ENCODE measurements at regions not wholly inside any gene's neighbourhood (a gene's known extent, or its start where the extent isn't known, plus 50 kb on each side); places are given as distances from the start of the nearest gene placed in this dataset.

- no peak overlapping the region for H2BK20ac ChIP-seq (ENCODE audit: low read length)
- no peaks in the 10 kb centered on the region for H3K79me2 ChIP-seq (ENCODE audit: control insufficient read depth in 1 of 2, insufficient read depth in 2 of 2, low read length in 2 of 2)
- peaks cover 0 to 4% (median 1%) of the 10 kb centered on the region in 4 experiments; a peak in 2 of 7 replicates for H3K4me1 ChIP-seq (replicated peaks in 1 of 4; ENCODE audit: control insufficient read depth in 3 of 4, insufficient read depth in 4 of 4, low read length in 3 of 4)
- no peaks in the 10 kb centered on the region for H3K23me2 ChIP-seq (ENCODE audit: low read depth, low read length)
- H3K4me2 ChIP-seq (ENCODE audit: insufficient read depth in 1 of 2, low read depth in 2 of 2, low read length in 2 of 2) = no peak overlapping the region
- no peaks in the 10 kb centered on the region for H3K9me3 ChIP-seq (ENCODE audit: insufficient read depth in 2 of 2, low read depth in 1 of 2, low read length in 1 of 2)
- no peak overlapping the region for H3K4ac ChIP-seq (replicated peaks; ENCODE audit: insufficient read length, low read depth, low read length)
- no peaks in the 10 kb centered on the region for H3K36me3 ChIP-seq (ENCODE audit: control insufficient read depth in 2 of 4, insufficient read depth in 4 of 4, low read length in 3 of 4)
- H3K18ac ChIP-seq (ENCODE audit: extremely low read depth, low read length) = peak overlapping the region; percentile 32; the same call in 1 of the 2 replicates
- peak overlapping the region; percentile 68; the same call in 1 of the 2 replicates for H2BK12ac ChIP-seq (ENCODE audit: low read depth, low read length)
- H3K27me3 ChIP-seq (replicated peaks in 1 of 4; ENCODE audit: control insufficient read depth in 3 of 4, extremely low read depth in 1 of 4, insufficient read depth in 3 of 4, low read length in 3 of 4) = no peaks in the 10 kb centered on the region
- H4K91ac ChIP-seq (replicated peaks; ENCODE audit: insufficient read length, low read length) = no peak overlapping the region
- H2BK120ac ChIP-seq (replicated peaks; ENCODE audit: low read depth, low read length) = no peak overlapping the region
- ChIA-PET POLR2A (ENCODE audit: partially characterized antibody) (no interaction called here), CTCF (ENCODE audit: partially characterized antibody) (no interaction called here)
- no peak overlapping the region for H3K4me3 ChIP-seq (ENCODE audit: extremely low read depth in 1 of 4, insufficient read depth in 2 of 4, low read depth in 3 of 4, low read length in 4 of 4)
- no peak overlapping the region for H3K56ac ChIP-seq (replicated peaks; ENCODE audit: insufficient read length, low read depth, low read length)
- H3K27ac ChIP-seq (ENCODE audit: low read depth, low read length) = no peak overlapping the region
- H3K14ac ChIP-seq (ENCODE audit: insufficient read length) = no peak overlapping the region
- H4K8ac ChIP-seq (ENCODE audit: extremely low read depth, insufficient read depth, low read length) = no peak overlapping the region
- no peak overlapping the region for H2BK15ac ChIP-seq (ENCODE audit: low read length)
- DNase-seq (ENCODE audit: low read depth in 1 of 2, low spot score in 2 of 2) (no peak), FAIRE-seq (no peak)
- no peak overlapping the region for H2BK5ac ChIP-seq (ENCODE audit: low read depth, low read length)
- H3K9ac ChIP-seq (replicated peaks in 1 of 4; ENCODE audit: extremely low read depth in 1 of 4, low read depth in 3 of 4, low read length in 3 of 4) = no peak overlapping the region
- H3K79me1 ChIP-seq (ENCODE audit: low read depth, low read length) = no peaks in the 10 kb centered on the region
- H3K23ac ChIP-seq (ENCODE audit: insufficient read length) = no peak overlapping the region
- no peak overlapping the region for H2AFZ ChIP-seq (ENCODE audit: low read length)
- H4K20me1 ChIP-seq (replicated peaks in 1 of 2; ENCODE audit: control insufficient read depth in 1 of 2, insufficient read depth in 2 of 2, low read length in 2 of 2) = no peaks in the 10 kb centered on the region
- WGBS, 2 experiments (ENCODE audit: extremely low coverage in 1 of 2, insufficient coverage in 1 of 2, insufficient read length in 1 of 2, insufficient replicate concordance in 2 of 2, low coverage in 1 of 2, low lambda C conversion rate in 2 of 2, missing lambda C conversion rate in 1 of 2) = 96% methylated on average over 4 of the region's 6 CpGs; no CpG with 5 or more reads in 1 of the 2 experiments
- H2AK5ac ChIP-seq (ENCODE audit: low read depth, low read length) = no peak overlapping the region
- no peak overlapping the region for H4K5ac ChIP-seq (ENCODE audit: insufficient read length, low read depth, low read length)
- no peak for TF ChIP-seq BACH1 (IDR thresholded peaks at IDR 0.05; ENCODE audit: low read length)
- TF ChIP-seq JUND (IDR thresholded peaks at IDR 0.05; ENCODE audit: low read length) = no peak
- TF ChIP-seq HDAC6 (IDR thresholded peaks at IDR 0.05; ENCODE audit: low read depth, low read length) = no peak
- no peak for TF ChIP-seq GTF2F1 (IDR thresholded peaks at IDR 0.05; ENCODE audit: borderline replicate concordance, low read depth, low read length)
- no peak for TF ChIP-seq JUN (IDR thresholded peaks at IDR 0.05; ENCODE audit: low read depth, low read length)
- no peak for TF ChIP-seq RBBP5 (IDR thresholded peaks at IDR 0.05; ENCODE audit: borderline replicate concordance, low read depth, low read length)
- no peak for TF ChIP-seq ASH2L (IDR thresholded peaks at IDR 0.05; ENCODE audit: low read length)
- no peak for TF ChIP-seq SAP30 (IDR thresholded peaks at IDR 0.05; ENCODE audit: insufficient read depth, insufficient replicate concordance, low read length)
- no peak for TF ChIP-seq SIX5 (IDR thresholded peaks at IDR 0.05; ENCODE audit: low read depth, low read length)
- no peak for TF ChIP-seq SUZ12 (IDR thresholded peaks at IDR 0.05; ENCODE audit: low read length)
- TF ChIP-seq EGR1 (IDR thresholded peaks at IDR 0.05; ENCODE audit: borderline replicate concordance, low read depth, low read length) = no peak
- TF ChIP-seq KDM1A (IDR thresholded peaks at IDR 0.05; ENCODE audit: borderline replicate concordance, low read length) = no peak
- TF ChIP-seq ATF2 (IDR thresholded peaks at IDR 0.05; ENCODE audit: low read length) = no peak
These were observed 100.4 kb upstream of the FAM9B start for GRCh38 chrX:9134366-9134765.
